Endothelial cell of umbilical vein (primary cell): ENCODE measurements at regions not wholly inside any gene's neighbourhood (a gene's known extent, or its start where the extent isn't known, plus 50 kb on each side); places are given as distances from the start of the nearest gene placed in this dataset.

Source experiments
- BruUV-seq: library from RNA; stranded (reverse); fragments of 400-500 nt; replicated peaks from 2 replicates; lab custom pipeline; 2021; lab: Mats Ljungman, UMichigan
- CTCF ChIA-PET: fragments of 300-600, 350-600 bp; sonication (Branson Sonifier 250); formaldehyde crosslinking; loops from one replicate; lab custom pipeline; 2021; ENCODE audit warnings: antibody characterized with exemption, inconsistent platforms; lab: Charles Lee
- POLR2A ChIA-PET: fragments of 300-600, 350-600 bp; sonication (Branson Sonifier 250); formaldehyde crosslinking; loops from one replicate; lab custom pipeline; 2021; ENCODE audit warnings: antibody characterized with exemption, inconsistent platforms; lab: Charles Lee
- DNase-seq: peaks from one replicate; pipeline ENCODE4 v3.0.0-alpha.2; 2011; ENCODE audit warnings: low read depth, low spot score
- FAIRE-seq: peaks from 2 replicates; lab custom pipeline; 2011; peaks lifted over from hg19 to GRCh38; lab: Jason Lieb, UNC
- H2AFZ ChIP-seq: 2 replicates; pipeline ENCODE4 v1.6.0; 2012; ENCODE audit warnings: low read depth, low read length, control low read depth, inconsistent platforms
- H3K27ac ChIP-seq: 2 replicates; pipeline ENCODE4 v1.5.1; 2011; ENCODE audit warnings: low read depth, mild to moderate bottlenecking, control low read depth, low read length, moderate library complexity; ENCODE audit not compliant: insufficient read depth
- H3K27me3 ChIP-seq, 2 experiments: 2 replicates each; pipeline versions ENCODE4 v1.6.0 to v1.6.1; 2011; ENCODE audit warnings: low read length in 2 of 2, mixed read lengths in 1 of 2; ENCODE audit not compliant: control insufficient read depth in 2 of 2, insufficient read depth in 2 of 2
- H3K36me3 ChIP-seq, 2 experiments: 2 replicates in 1 of 2; 3 replicates in 1 of 2; pipeline ENCODE4 v1.5.1; 2011; ENCODE audit warnings: low read length in 2 of 2, mild to moderate bottlenecking in 1 of 2, moderate library complexity in 1 of 2; ENCODE audit not compliant: control insufficient read depth in 2 of 2, insufficient read depth in 2 of 2; ENCODE audit errors: extremely low read depth in 1 of 2
- H3K4me1 ChIP-seq: 3 replicates; pipeline ENCODE4 v1.5.1; 2011; ENCODE audit warnings: mild to moderate bottlenecking, low read length; ENCODE audit not compliant: control insufficient read depth, insufficient read depth; ENCODE audit errors: extremely low read depth
- H3K4me2 ChIP-seq: 2 replicates; pipeline ENCODE4 v1.6.1; 2011; ENCODE audit warnings: low read length, control low read depth, mixed read lengths; ENCODE audit not compliant: insufficient read depth
- H3K4me3 ChIP-seq, 3 experiments: fragments of 200-600 bp in 1 of 3; sonication (generic), shearing (Covaris generic) in 1 of 3; replicated peaks in 1 of 3; 2 replicates each; pipeline ENCODE4 v1.5.1; 2011 to 2016; ENCODE audit warnings: control low read depth in 3 of 3, low read length in 3 of 3, mild to moderate bottlenecking in 2 of 3, inconsistent platforms in 1 of 3, low read depth in 1 of 3, moderate library complexity in 1 of 3; ENCODE audit not compliant: insufficient read depth in 1 of 3
- H3K79me2 ChIP-seq: 2 replicates; pipeline ENCODE4 v1.6.0; 2012; ENCODE audit warnings: low read length, inconsistent platforms; ENCODE audit not compliant: control insufficient read depth, insufficient read depth
- H3K9ac ChIP-seq: replicated peaks from 2 replicates; pipeline ENCODE3; 2011; ENCODE audit warnings: low read length, control low read depth; ENCODE audit not compliant: insufficient read depth; ENCODE audit errors: extremely low read depth
- H3K9me1 ChIP-seq: replicated peaks from 3 replicates; pipeline ENCODE4 v1.6.0; 2011; ENCODE audit warnings: mild to moderate bottlenecking, low read length; ENCODE audit not compliant: control insufficient read depth, insufficient read depth; ENCODE audit errors: extremely low read depth
- H3K9me3 ChIP-seq: replicated peaks from 2 replicates; pipeline ENCODE4 v1.5.1; 2012; ENCODE audit warnings: low read length, inconsistent platforms; ENCODE audit not compliant: control insufficient read depth, insufficient read depth
- H4K20me1 ChIP-seq: replicated peaks from 2 replicates; pipeline ENCODE3; 2011; ENCODE audit warnings: mild to moderate bottlenecking, low read length; ENCODE audit not compliant: control insufficient read depth, insufficient read depth; ENCODE audit errors: extremely low read depth
- CTCF ChIP-seq, 2 donors: IDR thresholded peaks; 1 replicate in 1 of 2; 2 replicates in 1 of 2; pipeline ENCODE4 v1.5.1; 2011; ENCODE audit warnings: low read length in 2 of 2, mild to moderate bottlenecking in 2 of 2, moderate library complexity in 2 of 2, control low read depth in 1 of 2, inconsistent platforms in 1 of 2, low read depth in 1 of 2; ENCODE audit not compliant: insufficient read depth in 1 of 2; ENCODE audit errors: extremely low read depth in 1 of 2
- EZH2 ChIP-seq: IDR thresholded peaks from 2 replicates; pipeline ENCODE4 v1.6.1; 2012; ENCODE audit warnings: borderline replicate concordance, low read depth, mild to moderate bottlenecking, moderate library complexity, low read length, inconsistent platforms; ENCODE audit not compliant: severe bottlenecking
- GATA2 ChIP-seq: IDR thresholded peaks from 2 replicates; pipeline ENCODE4 v1.7.0; 2011; ENCODE audit warnings: low read depth, mild to moderate bottlenecking, moderate library complexity, mixed read lengths, low read length; ENCODE audit not compliant: insufficient read length, insufficient read depth
- JUN ChIP-seq: IDR thresholded peaks from 2 replicates; pipeline ENCODE4 v1.6.1; 2011; ENCODE audit warnings: borderline replicate concordance, low read depth; ENCODE audit not compliant: insufficient read length, insufficient read depth
- MAX ChIP-seq: IDR thresholded peaks from 2 replicates; pipeline ENCODE4 v1.6.1; 2011; ENCODE audit not compliant: insufficient read depth, insufficient read length
- MYC ChIP-seq: IDR thresholded peaks from one replicate; pipeline ENCODE4 v1.6.1; 2011; ENCODE audit warnings: mild to moderate bottlenecking, low read depth, low read length
- POLR2AphosphoS5 ChIP-seq: IDR thresholded peaks from 2 replicates; pipeline ENCODE4 v1.6.1; 2012; ENCODE audit warnings: low read depth, mild to moderate bottlenecking, control low read depth, low read length, moderate library complexity; ENCODE audit not compliant: insufficient read depth
- dilution Hi-C: fragments of 300-500 bp; cut with MboI; formaldehyde crosslinking; loops from one replicate; pipeline ENCODE4 v1.15.0; 2019; ENCODE audit warnings: low sequenced_read_pairs; ENCODE audit not compliant: extremely low pct_ligation_motif_present
- intact Hi-C: fragments of 100-400 bp; cut with micrococcal nuclease; formaldehyde crosslinking; loops from one replicate; pipeline ENCODE4 v1.10.0; 2022

- no peaks in the 10 kb centered on the region for H3K4me1 ChIP-seq
- dilution Hi-C loops (no loop called here), intact Hi-C loops (no loop called here)
- no peak overlapping the region for H3K4me2 ChIP-seq
- no peaks in the 10 kb centered on the region for H3K9me1 ChIP-seq
- H3K9ac ChIP-seq, result no peak overlapping the region
- H2AFZ ChIP-seq, result no peak overlapping the region
- H3K9me3 ChIP-seq, result no peaks in the 10 kb centered on the region
- no peaks in the 10 kb centered on the region for H3K27me3 ChIP-seq
- no peaks in the 10 kb centered on the region for H3K79me2 ChIP-seq
- H3K36me3 ChIP-seq, result no peaks in the 10 kb centered on the region
- CTCF ChIA-PET, result interaction anchor here (1.6 to 3.3 kb wide), 2 partner anchors 8 to 10 kb away, joined by 3 to 11 read pairs; no protein-coding TSS in a partner anchor
- no peak overlapping the region for H3K27ac ChIP-seq
- DNase-seq (no peak), FAIRE-seq (no peak)
- TF ChIP-seq CTCF (IDR thresholded peaks at IDR 0.05; ENCODE audit: extremely low read depth in 1 of 2, insufficient read depth in 1 of 2, low read depth in 1 of 2, low read length in 2 of 2), result no peak
- TF ChIP-seq MAX, result no peak
- TF ChIP-seq GATA2, result no peak
- TF ChIP-seq EZH2, result no peak
- TF ChIP-seq JUN, result no peak
- TF ChIP-seq POLR2AphosphoS5, result no peak
- TF ChIP-seq MYC, result no peak
- POLR2A ChIA-PET, result no interaction called here
- H3K4me3 ChIP-seq, result no peak overlapping the region
- no peaks in the 10 kb centered on the region for H4K20me1 ChIP-seq
- no TSS peak for BruUV-seq
Measured at GRCh38 chr1:172833954-172834353, 175.1 kb downstream of the FASLG start.
